ENCODE measurements at regions not wholly inside any gene's neighbourhood (a gene's known extent, or its start where the extent isn't known, plus 50 kb on each side); places are given as distances from the start of the nearest gene placed in this dataset.

DNA sequence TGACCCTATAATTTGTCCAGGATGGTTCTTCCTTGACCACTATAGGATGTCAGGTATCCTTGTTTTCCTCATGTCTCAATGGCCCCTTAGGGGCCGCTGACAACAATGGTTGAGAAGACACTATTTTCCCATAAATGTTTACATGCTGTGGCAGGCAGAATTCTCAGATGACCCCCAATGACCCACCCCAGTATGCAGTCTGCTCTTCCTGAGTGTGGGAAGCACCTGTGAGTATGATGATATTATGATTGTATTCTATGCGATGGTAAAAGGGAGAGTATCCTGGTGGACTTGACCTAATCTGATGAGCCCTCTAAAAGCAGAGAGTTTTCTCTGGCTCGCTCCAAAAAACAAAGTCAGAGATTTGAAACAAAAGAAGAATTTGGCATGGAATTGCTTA, 123.1 kb upstream of the DLX2 start:
- no peak for ATAC-seq (ENCODE audit: insufficient read depth, low read depth)
- Histone ChIP-seq H3K79me2 (ENCODE audit: insufficient read depth, low read length) (no peaks in the 10 kb centered on the region), H3K4me1 (ENCODE audit: insufficient read depth, low read length) (no peaks in the 10 kb centered on the region), H4K20me1 (ENCODE audit: insufficient read depth, low read length) (no peaks in the 10 kb centered on the region), H3K4me2 (ENCODE audit: insufficient read depth, low read length) (no peak overlapping the region), H3K4me3 (ENCODE audit: low read depth in 1 of 2, low read length in 2 of 2) (no peak overlapping the region), H3K9ac (ENCODE audit: low read depth, low read length) (no peak overlapping the region), H3K36me3 (ENCODE audit: insufficient read depth, low read length) (no peaks in the 10 kb centered on the region), H3K27me3 (ENCODE audit: insufficient read depth, low read length, poor library complexity) (no peaks in the 10 kb centered on the region), H3K9me3 (ENCODE audit: insufficient read depth, low read length, severe bottlenecking) (no peaks in the 10 kb centered on the region), H2AFZ (ENCODE audit: low read depth, low read length) (no peak overlapping the region), H3K27ac (ENCODE audit: low read length) (no peak overlapping the region)
- DNase-seq, result no peak
- TF ChIP-seq EZH2 (IDR thresholded peaks at IDR 0.05; ENCODE audit: borderline replicate concordance, low read depth, low read length, severe bottlenecking), result no peak
- no peak for TF ChIP-seq CTCF (IDR thresholded peaks at IDR 0.05; ENCODE audit: borderline replicate concordance, extremely low read depth, low read length, poor library complexity, severe bottlenecking)

GRCh38 chr2:172226244-172227061, 123.8 kb upstream of the DLX2 start:
- no peaks in the 10 kb centered on the region for H3K9me3 ChIP-seq (ENCODE audit: insufficient read depth, low read length, severe bottlenecking)
- H3K27ac ChIP-seq (ENCODE audit: low read length), result no peak overlapping the region
- H3K79me2 ChIP-seq (ENCODE audit: insufficient read depth, low read length), result no peaks in the 10 kb centered on the region
- no peak for TF ChIP-seq EZH2 (IDR thresholded peaks at IDR 0.05; ENCODE audit: borderline replicate concordance, low read depth, low read length, severe bottlenecking)
- TF ChIP-seq CTCF (IDR thresholded peaks at IDR 0.05; ENCODE audit: borderline replicate concordance, extremely low read depth, low read length, poor library complexity, severe bottlenecking), result no peak
- DNase-seq (no peak), ATAC-seq (ENCODE audit: insufficient read depth, low read depth) (no peak)
- H3K4me2 ChIP-seq (ENCODE audit: insufficient read depth, low read length), result no peak overlapping the region
- H2AFZ ChIP-seq (ENCODE audit: low read depth, low read length), result no peak overlapping the region
- no peak overlapping the region for H3K4me3 ChIP-seq (ENCODE audit: low read depth in 1 of 2, low read length in 2 of 2)
- no peaks in the 10 kb centered on the region for H3K36me3 ChIP-seq (ENCODE audit: insufficient read depth, low read length)
- no peaks in the 10 kb centered on the region for H3K27me3 ChIP-seq (ENCODE audit: insufficient read depth, low read length, poor library complexity)
- no peaks in the 10 kb centered on the region for H4K20me1 ChIP-seq (ENCODE audit: insufficient read depth, low read length)
- no peaks in the 10 kb centered on the region for H3K4me1 ChIP-seq (ENCODE audit: insufficient read depth, low read length)
- H3K9ac ChIP-seq (ENCODE audit: low read depth, low read length), result no peak overlapping the region

- Histone ChIP-seq H3K27ac (ENCODE audit: low read length) (no peak overlapping the region), H3K4me2 (ENCODE audit: insufficient read depth, low read length) (no peak overlapping the region), H3K4me1 (ENCODE audit: insufficient read depth, low read length) (no peaks in the 10 kb centered on the region), H4K20me1 (ENCODE audit: insufficient read depth, low read length) (no peaks in the 10 kb centered on the region), H3K36me3 (ENCODE audit: insufficient read depth, low read length) (no peaks in the 10 kb centered on the region), H3K4me3 (ENCODE audit: low read depth in 1 of 2, low read length in 2 of 2) (no peak overlapping the region), H2AFZ (ENCODE audit: low read depth, low read length) (no peak overlapping the region), H3K27me3 (ENCODE audit: insufficient read depth, low read length, poor library complexity) (no peaks in the 10 kb centered on the region), H3K9me3 (ENCODE audit: insufficient read depth, low read length, severe bottlenecking) (no peaks in the 10 kb centered on the region), H3K9ac (ENCODE audit: low read depth, low read length) (no peak overlapping the region), H3K79me2 (ENCODE audit: insufficient read depth, low read length) (no peaks in the 10 kb centered on the region)
- DNase-seq (no peak), ATAC-seq (ENCODE audit: insufficient read depth, low read depth) (no peak)
- no peak for TF ChIP-seq CTCF (IDR thresholded peaks at IDR 0.05; ENCODE audit: borderline replicate concordance, extremely low read depth, low read length, poor library complexity, severe bottlenecking)
Observed at GRCh38 chr2:172227719-172228118, 125.0 kb upstream of the DLX2 start.
